Gastrocnemius medialis (tissue), 4 donors: ENCODE measurements at regions not wholly inside any gene's neighbourhood (a gene's known extent, or its start where the extent isn't known, plus 50 kb on each side); places are given as distances from the start of the nearest gene placed in this dataset.

ENCODE experiments used
- CTCF ChIP-seq, 5 experiments: fragments of 450-650 bp in 3 of 5; fragments of 200-600 bp in 2 of 5; sonication (generic) in 2 of 5; IDR thresholded peaks in 4 of 5; conservative IDR thresholded peaks in 1 of 5; 1 replicate in 4 of 5; 2 replicates in 1 of 5; pipeline ENCODE4 v1.5.1; 2016 to 2019; ENCODE audit warnings: antibody characterized with exemption in 5 of 5, mild to moderate bottlenecking in 3 of 5, moderate library complexity in 3 of 5
- POLR2A ChIP-seq, 2 donors: fragments of 450-650 bp; IDR thresholded peaks; one replicate each; pipeline ENCODE4 v1.6.1; 2017; ENCODE audit warnings: antibody characterized with exemption in 2 of 2, mild to moderate bottlenecking in 2 of 2, moderate library complexity in 2 of 2

GRCh38 chr2:212900715-212901114 is 250.7 kb downstream of the IKZF2 start:
- TF ChIP-seq CTCF (IDR thresholded peaks at IDR 0.05 in 4 of 5, conservative IDR thresholded peaks at IDR 0.05 in 1 of 5) = no peak
- TF ChIP-seq POLR2A (IDR thresholded peaks at IDR 0.05) = no peak
